DMS153 (cell line): ENCODE measurements at regions not wholly inside any gene's neighbourhood (a gene's known extent, or its start where the extent isn't known, plus 50 kb on each side); places are given as distances from the start of the nearest gene placed in this dataset.

Experiments used
- DNase-seq: peaks from one replicate; lab custom pipeline; 2025; lab: John Stamatoyannopoulos, UW

DNA sequence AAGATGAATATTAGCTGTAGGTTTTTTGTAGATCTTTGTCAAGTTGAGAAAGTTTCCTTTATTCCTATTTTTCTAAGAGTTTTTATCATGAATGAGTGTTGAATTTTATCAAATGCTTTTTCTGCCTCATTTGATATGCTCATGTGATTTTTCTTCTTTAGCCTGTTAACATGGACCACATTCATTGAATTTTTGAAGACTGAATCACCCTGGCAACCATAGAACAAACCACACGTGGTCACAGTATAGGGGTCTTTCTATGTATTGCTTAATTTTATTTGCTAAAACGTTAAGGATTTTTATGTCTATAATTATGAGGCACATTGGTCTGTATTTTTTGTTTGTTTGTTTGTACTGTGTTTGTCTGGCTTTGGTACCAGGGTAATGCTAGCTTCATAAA, 201.7 kb upstream of the CWC22 start:
- DNase-seq = no peak

DNA sequence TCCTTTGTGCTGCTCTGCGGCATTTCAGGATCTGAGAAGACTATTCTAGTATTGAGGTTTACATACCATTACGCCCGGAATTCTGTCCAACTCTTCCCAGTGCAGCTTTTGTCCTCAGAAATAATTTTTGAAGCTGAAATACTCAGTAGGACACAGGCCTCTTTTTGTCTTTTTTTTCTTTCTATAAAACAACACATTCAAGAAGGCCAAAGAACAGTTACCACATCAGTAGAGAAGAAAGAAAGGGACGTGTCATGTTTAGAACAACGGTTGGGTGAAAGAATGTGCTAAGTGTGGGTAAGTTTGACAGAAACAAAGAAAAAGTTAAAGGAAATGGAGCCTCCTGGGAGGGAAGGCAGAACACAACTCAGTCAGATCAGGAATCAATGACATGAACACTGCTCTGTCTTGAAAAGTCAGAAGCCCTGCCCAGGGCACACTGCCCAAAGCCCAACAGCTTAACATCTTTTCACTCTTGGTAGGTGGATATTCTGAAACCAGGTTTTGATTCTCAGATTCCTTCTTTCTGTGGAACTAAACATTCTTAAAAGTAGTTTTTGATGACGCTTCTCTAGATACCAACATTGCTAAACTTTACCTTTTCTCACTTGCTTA, 198.6 kb upstream of the CWC22 start:
- no peak for DNase-seq

DNA sequence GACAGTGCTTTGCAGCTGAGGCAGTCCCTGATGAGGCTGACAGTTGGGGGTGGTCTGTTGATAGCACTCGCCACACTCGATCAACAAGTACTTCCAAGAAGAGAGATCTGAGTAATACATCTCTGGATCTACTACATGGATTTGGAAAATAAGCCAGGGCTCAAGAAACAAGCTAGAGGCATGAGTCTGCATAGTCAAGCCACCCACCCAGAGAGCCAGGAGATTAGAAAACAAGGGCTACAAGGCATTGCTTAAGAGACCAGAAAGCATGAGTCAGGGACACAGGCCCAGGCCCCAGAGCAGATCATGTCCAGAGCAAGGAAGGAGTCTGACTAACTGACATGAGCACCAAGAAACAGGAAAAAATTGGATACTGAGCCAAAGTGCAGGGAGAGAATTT, 196.9 kb upstream of the CWC22 start:
- DNase-seq = no peak

DNA sequence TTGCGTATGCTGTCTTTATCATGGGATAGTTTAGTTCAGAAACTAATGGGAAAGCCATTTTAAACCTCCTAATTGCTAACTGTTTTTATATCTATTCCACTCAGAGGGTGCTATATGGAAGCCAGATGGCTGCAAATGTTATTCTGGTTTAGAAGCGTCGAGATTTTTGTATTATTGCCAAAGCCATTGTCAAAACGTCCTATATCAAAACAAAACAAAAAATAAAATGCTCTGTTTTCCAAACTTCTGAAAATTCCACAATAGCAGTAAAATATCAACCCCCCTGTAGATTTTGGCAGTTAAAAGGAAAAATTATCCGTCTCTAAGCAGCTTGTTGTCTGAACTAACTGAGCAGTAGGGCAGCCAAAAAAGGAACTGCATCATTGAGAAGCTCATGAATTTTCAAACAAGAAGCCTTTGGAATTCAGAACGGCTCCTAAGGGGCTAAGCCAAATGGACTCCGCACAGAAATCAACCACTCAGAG, 195.4 kb upstream of the CWC22 start:
- no peak for DNase-seq

DNA sequence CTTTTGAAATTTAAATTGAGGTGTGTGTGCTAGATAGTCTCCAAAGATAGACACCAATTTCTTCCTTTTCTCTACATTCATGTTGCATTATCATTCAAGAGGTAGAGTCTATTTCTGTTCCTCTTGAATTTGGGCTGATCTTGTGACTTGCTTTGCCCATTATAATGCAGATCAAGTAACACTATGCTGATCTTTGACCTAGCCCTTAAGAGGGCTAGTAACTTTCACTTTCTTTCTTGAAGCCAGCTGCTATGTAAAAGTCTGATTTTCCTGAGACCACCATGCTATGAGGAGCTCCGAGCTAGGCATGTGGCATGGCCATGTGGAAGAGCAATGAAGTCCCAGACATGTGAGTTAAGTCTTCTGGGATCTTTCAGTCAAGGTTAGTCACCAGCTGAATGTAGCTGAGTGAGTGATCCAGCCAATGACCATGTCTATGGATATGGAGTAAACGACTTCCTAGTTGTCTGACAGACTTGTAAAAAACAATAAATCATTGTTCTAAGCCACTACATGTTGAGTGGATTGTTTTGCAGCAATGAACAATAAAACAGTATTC, 189.4 kb upstream of the CWC22 start:
- DNase-seq = no peak

DNA sequence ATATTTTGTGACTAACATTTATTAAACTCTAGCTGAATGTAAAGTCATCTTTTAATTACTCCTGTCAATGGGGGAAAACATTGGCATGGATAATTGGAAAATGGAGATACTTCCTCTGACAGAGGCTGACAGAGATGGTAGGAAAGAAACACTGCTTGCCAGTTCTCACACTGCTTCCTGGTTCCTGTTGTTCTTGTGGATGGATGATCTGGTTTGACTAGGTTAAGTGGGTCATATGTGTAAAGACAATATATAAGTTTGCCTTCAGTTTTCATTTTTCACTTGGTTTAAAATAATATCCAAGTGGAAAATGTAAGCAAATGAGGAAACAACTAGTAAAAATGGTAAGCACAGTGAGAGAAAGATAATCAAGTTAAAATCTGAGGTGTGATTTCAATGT, 188.8 kb upstream of the CWC22 start:
- DNase-seq = no peak

DNA sequence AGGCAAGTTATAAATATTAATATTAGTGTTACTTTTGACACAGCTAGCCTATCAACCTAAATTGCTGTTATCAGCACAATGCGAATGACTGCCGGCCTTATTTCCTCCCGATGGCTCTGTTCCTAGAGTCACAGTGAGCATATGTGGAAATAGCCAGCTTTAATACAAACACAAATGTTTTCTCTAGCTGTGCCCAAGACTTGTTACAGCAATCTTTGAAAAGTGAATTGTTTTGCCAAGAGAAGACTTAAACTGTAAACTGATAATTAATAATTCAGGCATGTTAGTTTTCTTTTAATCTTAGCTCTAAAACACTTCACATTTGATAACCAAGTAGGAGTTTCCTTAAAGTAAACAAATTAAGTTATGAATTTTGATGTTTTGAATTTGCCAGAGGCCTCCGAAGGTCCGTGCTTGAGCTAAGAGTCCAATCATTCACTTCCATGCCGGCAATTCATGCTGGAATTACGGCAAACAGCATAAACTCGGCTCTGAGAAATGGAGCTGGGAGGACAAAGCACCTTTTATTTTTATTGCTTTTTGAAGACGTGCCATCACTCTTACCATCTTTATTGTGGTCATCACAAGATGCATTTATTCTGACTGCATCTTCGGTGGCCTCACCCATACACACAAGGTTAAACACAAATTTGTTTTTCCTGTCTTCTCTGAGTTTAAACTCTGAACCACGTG, 184.5 kb upstream of the CWC22 start:
- DNase-seq = no peak

DNA sequence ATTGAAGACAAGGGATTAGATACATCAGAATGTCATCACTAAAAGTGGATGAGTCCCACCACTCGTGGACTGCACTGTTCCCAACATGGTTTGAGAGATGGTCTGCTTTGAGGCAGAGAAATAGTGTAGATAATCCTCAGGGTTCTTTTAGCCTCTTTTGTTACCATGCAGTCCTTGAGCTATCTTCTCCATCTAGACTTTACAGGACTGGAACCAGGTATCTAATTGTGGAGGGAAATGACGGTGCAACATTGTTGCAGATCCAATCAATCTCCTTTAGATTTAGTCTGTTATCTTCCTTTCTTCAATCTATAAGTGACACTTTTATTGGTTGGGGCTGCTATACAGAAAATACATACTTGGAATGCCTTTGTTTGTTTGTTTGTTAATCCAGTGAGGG, 183.8 kb upstream of the CWC22 start:
- no peak for DNase-seq

DNA sequence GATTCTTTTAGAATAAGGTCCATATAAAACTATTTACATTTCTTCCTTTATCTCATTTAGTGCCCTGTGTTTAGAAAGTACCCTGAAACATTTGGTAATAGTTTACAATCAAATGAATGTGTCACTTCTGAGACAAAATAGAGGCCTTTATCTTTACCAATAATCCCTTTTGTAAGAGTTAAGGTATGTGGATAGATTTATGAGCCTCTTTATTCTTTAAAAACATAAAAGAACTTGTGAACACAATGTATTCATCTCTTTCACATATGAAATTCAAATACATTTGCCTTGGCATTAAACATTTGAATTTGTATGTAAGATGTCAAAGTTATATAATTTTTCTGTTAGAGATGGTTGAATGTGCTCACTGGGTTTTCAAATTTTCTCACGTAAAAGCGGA, 180.5 kb upstream of the CWC22 start:
- no peak for DNase-seq

DNA sequence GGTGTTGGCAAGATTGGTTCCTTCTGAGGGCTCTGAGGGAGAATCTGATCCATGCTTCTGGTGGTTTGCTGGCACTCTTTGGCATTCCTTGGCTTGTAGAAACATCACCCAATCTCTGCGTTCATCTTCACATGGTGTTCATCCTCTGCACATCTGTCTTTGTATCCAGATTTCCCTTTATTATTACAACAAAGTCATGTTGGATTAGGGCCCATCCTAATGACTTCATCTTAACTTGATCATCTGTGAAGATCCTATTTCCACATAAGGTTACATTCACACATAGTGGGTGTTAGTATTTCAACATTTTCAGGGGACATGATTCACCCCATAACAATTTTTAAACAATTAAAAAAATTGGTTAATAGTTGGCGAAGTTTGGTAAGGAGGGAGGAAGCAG, 177.4 kb upstream of the CWC22 start:
- DNase-seq = no peak

DNA sequence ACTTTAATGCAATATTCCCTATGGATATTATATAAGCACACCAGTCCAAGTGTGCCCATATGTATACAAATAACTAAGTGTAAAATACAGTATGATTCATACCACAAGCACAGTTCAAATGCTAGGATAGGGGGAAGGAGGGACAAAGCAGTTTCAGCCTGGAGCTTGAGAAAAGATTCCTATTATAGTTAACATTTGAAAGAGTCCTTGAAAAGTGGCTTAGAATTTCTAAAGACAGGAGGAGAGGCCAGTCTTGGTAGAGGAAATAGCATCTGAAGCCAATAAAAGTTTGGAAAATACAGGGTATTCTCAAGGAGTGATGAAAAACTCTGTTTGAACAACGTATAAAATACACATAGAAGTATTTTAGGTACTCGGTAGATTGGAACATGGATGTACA, 173.4 kb upstream of the CWC22 start:
- DNase-seq = no peak

DNA sequence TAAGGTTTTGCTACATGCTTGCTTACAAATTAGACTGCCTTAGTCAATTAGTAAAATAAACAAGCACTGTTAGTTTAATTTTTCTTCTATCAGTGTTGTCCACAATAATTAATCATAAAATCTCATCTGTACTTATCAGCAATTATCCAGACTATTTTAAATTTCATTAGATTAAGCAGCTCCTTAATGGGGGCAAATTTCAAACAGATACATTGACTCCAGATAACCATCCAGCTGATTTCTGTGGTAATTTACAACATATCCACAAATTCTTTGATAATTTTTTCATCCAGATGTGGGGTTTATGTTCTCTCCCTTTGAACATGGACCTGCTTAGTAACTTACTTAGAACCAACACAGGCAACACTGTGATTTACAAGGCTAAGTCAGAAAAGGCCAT, 170.4 kb upstream of the CWC22 start:
- DNase-seq = no peak

DNA sequence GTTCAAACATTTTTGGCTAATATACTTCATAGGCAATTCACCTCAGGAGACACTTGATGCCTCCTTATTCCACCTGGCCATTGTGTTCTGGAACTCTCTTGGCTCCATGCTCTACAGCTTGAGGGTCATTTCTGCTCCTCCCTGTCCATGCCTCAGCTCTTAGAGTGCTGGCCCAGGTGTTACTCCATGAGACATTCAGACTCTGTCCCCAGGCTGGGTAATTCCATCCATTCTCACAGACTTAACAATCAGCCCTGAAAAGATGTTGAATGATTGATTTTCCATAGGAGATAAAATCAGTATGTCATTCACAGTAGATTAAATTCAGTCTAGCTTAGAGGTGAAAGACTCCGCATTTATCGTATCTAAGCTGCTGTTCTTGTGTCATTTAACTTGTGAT, 168.6 kb upstream of the CWC22 start:
- DNase-seq = no peak

DNA sequence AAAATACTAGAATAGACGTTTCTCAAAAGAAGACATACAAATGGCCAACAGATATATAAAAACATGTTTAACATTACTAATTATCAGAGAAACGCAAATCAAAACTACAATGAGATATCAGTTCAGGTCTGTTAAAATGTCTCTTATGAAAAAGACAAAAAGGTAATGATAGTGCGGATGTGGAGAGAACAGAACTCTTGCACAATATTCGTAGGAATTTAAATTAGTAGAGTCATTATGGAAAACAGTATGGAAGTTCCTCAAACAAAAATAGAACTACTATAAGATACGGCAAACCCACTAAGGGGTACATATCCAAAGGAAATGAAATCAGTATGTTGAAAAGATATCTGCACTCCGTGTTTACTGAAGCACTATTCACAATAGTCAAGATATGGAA, 167.5 kb upstream of the CWC22 start:
- no peak for DNase-seq

DNA sequence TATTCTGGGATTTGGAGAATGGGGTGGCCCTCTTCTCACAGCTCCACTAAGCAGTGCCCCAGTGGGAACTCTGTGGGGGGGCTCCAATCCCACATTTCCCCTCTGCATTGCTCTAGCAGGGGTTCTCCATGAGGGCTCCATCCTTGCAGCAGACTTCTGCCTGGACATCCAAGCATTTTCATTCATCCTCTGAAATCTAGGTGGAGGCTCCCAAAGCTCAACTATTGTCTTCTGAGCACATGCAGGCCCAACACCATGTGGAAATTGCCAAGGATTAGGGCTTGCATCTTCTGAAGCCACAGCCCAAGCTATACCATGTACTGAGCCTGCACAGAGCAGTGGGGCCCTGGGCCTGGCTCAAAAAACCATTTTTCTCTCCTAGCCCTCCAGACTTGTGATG, 162.4 kb upstream of the CWC22 start:
- no peak for DNase-seq

DNA sequence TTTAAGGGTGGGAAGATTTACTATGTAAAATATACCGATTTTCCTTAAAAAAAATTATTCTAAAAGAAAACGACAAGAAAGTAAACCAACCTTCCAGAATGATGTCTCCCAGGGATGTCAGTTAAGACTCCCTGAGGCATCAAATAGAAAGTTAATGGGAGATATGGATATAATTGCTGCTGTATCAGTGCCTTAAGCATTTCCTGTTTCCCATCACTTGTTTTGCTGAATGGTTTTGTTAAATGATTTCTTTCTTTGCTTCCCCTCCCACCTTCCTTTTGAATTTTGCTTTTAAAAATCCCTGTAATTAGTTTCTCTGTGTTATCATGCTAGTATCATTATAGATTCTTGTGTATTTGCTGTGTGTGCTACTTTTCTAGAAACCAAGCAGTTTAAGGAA, 154.3 kb upstream of the CWC22 start:
- DNase-seq = no peak

DNA sequence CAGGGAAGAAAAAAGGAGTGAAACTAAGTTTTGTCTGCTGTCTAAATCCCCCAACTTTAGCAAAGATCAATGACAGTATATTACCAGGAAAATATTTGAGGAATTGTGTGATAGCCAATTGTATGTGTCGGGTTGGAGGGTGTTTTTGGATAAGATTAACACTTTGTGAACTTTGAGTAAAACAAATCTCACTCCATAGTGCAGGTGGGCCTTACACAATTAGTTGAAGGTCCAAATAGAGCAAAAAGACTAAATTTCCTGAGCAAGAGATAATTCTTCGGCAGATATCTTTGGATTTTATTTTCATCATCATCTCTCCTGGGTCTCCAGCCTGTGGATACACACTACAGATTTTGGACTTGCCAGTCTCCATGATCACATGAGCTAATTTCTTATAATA, 152.8 kb upstream of the CWC22 start:
- DNase-seq = no peak

DNA sequence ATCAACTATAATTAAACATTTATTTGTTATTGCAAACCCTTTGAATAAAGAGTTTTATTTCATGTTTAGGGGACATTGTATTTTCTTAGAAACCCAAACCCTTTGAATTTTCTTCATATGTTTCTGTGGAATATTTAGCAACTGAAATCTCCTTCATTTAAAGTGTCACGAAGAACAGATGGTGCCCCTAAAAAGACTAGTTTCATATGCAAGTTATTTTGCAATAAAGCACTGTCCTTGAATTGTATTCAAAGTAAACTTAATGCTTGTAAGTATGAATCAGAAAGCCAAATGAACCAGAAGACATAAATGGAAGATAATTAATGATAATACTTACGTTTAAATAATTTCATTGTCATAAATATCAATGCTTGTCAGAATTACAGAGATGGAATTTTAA, 151.9 kb upstream of the CWC22 start:
- no peak for DNase-seq

DNA sequence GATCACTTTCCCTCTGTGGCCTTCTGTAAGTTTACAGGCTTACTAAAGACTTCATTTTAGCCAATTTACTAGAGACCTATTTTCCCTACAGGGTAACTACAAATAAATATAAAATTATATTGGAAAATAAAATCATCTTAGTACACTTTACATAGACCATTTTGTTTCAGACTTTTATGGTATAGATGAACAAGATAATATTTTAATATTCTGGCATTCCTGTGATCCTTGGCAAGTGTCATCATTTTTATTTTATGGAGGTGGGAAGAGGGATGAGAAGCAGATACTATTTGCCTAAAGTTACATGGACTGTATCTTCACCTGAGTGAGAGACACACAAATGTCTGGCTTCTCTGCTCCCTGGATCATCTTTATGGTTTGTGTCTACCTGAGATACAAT, 149.6 kb upstream of the CWC22 start:
- no peak for DNase-seq

DNA sequence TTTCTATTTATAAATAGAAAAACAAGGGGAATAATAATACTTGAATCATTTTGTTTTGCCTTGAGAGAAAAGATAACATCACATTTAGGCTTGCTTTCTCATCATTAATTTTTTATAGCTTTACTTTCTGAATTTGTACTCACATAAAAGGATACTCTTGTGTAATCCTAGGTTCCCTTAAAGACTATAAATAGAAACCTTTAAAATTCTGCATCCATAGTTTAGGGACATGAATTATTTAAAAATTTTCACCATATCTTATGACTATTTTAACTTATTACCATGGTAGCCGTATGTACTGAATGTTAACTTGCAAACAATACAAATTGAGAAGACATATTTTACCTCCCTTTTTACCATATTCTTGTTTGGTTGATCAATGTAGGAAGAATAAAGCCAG, 143.5 kb upstream of the CWC22 start:
- DNase-seq = no peak

DNA sequence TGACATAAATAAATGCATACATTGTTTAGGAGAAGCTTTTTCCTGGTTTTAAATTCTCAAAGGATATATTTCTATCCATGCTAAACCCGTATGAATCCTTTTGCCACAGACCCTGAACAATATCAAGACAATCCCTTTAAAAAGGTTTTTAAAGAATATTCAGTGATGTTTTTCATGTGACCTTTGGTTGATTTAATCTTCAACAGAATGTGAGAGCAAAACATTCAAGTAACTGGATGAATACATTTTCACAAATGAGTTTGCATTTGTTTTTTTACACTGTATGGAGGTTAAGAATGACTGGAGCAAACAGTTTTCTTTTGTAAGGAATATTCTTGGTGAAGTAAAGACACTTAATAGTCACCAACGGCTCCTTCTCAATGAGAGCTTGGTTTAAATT, 139.4 kb upstream of the CWC22 start:
- DNase-seq = no peak

DNA sequence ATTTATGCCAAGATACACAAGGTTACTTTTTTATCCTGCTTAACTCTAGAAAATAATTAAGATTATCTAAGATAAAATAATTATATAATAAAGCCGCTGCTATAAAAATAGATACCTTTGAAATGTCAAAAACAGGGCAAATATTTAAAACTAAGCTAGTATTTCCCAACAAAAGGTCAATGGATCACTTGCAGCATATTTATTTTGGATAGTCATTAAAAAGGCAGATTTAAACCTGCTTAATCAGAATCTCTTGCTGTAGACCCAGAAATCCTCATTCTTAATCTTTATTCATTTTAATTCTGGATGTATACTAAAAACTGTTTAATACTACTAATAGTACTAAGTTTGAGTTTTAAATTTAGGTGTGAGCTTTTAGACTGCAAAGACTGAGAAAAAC, 139.0 kb upstream of the CWC22 start:
- no peak for DNase-seq

DNA sequence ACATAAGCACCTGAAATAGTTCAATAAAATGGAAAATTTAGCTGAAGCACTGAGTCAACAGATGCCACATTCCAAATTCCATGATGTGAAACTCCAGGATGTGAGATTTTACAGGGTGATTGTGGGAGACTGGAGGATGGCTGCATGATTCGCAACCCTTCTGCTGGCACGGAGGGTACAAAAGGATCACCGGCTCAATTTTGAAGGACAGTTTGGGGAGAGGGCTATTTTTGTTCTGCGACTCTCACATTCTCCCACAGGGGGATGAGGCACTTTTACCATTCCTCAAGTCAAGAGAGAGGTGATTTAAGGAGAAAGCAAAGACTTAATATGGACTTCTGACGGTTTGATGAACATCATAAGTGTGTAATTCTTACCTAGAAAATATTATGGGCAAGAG, 138.1 kb upstream of the CWC22 start:
- no peak for DNase-seq

DNA sequence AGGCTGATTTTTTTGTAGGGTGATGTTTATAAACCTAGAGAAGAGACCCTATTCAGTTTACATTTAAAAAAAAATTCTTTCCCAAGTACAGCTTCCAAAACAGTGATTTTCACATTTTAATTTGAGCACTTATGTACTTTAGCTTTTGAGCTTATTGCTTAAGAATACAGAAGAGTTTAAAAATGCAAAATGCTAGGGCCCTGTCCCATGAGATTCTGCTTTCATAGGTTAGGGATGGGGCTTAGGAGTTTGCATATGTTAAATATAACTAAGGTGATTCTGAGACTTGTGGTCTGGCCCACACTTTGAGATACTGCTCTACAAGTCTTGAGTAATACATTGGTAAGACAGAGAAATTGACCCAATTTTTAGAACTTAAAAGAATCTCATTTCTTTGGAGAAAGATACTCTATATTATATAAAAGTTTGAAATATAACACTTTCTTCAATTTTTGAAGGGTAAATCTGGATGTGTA, 137.3 kb upstream of the CWC22 start:
- DNase-seq = no peak
